Renal cortex interstitium (tissue), 11 donors: ENCODE measurements at regions not wholly inside any gene's neighbourhood (a gene's known extent, or its start where the extent isn't known, plus 50 kb on each side); places are given as distances from the start of the nearest gene placed in this dataset.
A peak's percentile ranks its signal among the peaks of the same experiment; 100 is the strongest.
"Not testable (repeated sequence)": the region's sequence is repeated elsewhere in the genome, so short reads cannot be mapped to it uniquely, and the experiment has no call there.

ENCODE experiments used
- DNase-seq, 11 donors: peaks; one replicate each; pipeline ENCODE4 v3.0.0-alpha.2; 2013; ENCODE audit warnings: low read depth in 9 of 11, low spot score in 4 of 11; ENCODE audit errors: extremely low read depth in 1 of 11

DNA sequence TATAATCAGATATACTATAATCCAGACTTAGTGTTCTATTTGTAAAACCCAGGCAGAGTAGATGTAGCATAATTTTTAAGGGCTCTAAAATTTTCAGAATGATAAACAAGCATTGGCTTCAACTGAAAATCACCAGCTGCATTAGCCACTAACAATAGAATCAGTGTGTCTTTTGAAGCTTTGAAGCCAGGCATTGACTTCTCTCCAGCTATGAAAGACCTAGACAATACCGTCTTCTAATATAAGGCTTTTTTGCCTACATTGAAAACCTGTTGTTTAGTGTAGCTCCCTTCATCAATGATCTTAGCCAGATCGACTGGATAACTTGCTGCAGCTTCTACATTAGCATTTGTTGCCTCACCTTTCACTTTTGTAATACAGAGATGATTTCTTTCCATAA, 1877.3 kb upstream of the ACO1 start:
- no peak for DNase-seq

DNA sequence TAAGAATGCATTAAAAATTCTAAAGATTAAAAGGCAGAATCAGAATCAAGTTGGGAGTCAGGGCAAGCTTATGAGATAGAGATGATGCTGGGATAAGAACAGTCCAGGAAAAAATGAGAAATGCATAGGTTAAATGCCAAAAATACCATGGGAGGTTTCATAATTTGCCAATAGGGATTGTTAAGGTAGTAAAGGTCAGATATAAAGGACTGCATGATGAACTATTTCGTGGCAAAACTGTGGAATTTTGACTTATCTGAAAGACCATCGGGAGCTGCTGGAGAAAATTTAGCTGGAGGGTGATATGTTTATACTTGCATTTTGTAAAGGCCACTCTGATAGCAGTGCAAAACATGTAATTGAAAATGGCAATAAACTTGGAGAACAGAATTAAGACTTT, 1872.8 kb upstream of the ACO1 start:
- DNase-seq = no peak

DNA sequence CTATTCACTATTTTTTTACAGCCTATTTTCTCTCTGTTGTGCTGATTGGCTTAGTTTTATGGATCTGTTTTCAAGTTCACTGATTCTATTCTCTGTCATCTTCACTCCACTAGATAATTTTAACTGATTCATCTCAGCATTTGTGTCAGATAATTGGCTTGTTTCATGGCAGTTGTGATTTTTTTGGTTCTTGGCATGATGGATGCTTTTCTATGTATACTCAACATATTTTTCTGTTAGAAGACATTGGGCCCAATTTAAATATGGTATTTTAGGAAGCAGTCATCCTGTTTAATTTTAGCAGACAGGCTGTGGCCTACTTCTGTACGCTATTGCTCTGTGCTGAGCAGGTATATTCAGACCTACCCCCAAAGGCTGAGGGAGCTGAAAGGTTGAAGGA, 1865.3 kb upstream of the ACO1 start:
- DNase-seq = no peak

DNA sequence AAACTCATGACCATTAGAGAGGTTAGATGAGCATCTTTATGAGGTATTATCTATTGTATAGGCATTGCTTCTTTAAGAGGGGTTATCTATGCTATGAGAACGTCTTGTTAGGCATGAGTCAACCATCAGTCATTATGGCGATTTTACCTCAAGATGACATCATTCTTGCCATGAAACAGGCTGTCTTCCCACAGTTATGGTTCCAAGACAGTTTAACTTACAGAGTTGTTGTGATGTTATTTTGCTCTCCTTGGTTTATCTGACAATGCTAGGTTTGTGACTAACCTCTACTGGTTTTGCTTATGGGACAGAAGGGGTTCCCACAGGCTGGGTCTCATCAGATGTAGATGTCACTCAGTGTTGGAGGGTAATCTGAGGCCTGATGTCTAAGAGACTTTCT, 1864.7 kb upstream of the ACO1 start:
- no peak for DNase-seq

DNA sequence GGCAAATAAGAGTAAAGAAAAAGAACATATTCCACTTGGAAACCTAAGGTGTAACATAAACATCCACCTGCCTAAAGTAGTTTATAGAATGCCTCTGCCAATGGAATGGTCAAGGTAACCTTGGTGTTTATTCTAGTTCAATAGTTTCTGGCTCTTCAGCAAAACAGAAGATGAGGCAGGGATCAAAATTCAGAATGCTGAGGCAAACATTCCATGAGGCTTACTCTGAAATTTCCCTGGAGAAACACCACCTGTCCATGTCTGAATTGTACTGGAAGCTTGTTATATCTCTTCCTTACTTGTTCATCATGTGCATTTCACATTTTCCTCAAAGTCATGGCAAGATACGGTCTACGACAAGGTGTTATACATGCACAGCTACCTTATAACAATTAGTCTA, 1862.4 kb upstream of the ACO1 start:
- DNase-seq = no peak

DNA sequence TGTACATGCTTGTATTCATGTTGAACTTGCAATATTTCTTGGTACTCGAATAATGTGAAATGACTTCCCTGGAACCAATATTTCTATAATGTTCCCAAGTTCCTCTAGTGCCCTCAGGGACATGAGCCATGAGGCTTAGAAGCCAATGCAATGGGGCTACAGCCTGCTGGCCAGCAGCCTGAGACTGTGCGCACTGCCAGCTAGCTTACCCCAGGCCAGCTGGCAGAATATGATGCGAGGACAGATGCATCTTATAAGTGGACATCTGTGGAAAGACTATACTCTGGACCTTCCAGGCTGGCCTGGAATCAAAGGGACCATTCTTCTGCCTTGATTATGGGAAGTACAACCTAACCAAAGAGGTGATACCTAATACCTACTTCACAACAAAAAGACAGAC, 1862.0 kb upstream of the ACO1 start:
- DNase-seq = no peak

DNA sequence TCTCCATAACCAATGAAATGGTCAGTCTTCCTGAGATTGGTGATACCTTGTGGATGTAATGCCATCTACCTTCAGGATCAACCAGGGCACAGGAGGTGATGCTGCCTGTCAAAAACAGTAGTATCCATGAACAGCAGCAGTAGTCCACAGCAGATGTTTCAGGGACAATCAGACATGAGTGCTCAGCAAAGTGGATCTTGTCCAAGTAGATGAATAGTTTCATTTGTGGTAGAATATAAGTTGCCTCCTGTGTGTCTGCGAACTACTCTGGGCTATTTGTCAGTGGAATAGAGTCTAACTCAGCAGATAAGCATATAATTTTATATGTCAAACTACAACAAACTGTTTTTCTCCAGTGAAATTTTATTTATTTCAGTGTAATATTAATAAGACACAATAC, 1860.1 kb upstream of the ACO1 start:
- DNase-seq = no peak

DNA sequence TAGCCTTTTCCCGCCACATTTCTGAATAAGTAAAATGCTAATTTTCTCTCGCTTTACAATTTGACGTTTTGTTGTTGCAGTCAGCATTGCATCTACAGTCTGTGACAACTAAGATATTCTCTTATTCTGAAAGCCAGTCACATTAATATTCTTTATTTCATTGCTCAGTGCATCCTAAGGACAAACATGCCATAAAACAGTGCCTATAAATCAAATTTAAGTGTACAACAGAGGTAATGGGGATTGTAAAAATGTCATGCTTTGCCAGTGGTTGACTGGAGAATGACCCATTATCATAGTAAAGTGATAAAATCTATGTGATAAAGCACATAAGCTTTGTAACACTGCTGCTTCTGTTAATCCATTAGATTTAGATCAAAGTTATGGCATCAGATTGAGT, 1850.0 kb upstream of the ACO1 start:
- DNase-seq = no peak

DNA sequence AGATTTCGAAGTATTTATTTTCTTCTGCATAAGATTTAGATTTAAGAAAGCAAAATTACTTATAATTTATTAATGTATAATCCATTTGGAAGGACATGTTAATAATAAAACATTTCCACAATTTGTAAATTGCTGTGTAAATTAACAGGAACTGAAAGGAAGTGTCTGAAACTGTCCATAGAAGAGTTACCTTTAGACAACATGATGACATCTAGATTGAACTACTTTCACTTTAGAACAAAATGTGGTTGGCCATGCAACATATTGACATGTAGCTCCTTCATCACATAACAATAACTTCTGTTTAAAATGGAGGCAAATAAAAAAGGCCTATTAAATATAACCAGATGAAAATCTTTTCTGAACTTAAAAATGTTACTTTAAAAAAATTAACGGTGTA, 1849.5 kb upstream of the ACO1 start:
- no peak for DNase-seq

DNA sequence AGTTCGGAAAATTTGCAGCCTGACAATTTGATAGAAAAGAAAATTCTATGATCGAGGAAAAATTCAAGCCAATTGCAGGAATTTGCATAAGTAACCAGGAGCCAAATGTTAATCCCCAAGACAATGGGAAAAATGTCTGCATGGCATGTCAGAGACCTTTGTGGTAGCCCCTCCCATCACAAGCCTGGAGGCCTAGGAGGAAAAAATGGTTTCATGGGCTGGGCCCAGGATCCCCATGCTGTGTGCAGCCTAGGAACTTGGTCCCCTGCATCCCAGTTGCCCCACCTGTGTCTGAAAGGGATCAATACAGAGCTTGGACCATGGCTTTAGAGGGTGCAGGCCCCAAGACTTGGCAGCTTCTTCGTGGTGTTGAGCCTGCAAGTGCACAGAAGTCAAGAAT, 1847.9 kb upstream of the ACO1 start:
- no peak for DNase-seq

DNA sequence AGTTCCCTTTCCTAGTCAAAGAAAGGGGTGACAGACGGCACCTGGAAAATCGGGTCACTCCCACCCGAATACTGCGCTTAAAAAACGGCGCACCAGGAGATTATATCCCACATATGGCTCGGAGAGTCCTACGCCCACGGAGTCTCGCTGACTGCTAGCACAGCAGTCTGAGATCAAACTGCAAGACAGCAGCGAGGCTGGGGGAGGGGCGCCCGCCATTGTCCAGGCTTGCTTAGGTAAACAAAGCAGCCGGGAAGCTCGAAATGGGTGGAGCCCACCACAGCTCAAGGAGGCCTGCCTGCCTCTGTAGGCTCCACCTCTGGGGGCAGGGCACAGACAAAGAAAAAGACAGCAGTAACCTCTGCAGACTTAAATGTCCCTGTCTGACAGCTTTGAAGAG, 1844.7 kb upstream of the ACO1 start:
- not testable (repeated sequence) for DNase-seq

DNA sequence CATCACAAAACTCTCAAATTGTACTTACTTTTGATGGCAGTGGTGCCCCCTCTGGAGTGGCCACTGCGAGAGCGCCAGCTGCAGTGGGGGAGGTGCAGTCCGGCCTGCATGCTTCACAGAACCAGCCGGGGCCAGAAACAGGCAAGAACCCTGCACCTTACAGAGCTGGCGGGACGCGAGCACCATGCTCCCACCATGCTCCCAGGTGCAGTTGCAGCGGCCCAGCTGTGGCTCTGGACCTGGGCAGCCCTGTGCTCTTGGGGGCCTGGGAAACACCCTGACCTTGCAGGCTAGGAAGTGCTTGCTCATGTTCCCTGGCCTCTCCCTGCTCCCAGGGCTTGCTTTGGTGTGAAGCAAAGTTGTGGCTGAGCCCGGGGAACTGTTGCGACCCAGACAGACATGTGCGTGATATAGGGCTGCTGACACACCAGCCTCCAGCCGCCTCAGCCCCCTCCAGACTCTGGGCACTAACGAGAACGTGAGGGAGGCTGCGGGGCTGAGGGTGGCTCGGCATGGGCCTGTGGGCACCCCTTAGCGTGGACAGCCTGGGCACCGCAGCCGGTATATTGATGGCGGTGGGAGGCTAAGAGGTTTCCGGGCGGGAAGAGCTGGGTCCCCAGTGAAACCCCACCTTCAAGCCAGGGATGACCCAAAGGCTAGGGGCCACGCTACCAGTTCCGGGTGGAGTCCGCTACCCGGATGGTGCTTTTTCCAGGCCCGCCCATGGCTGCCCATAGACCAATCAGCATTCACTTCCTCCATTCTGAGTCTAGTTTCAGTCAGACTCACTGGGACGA, 1809.9 kb upstream of the ACO1 start:
- no peak for DNase-seq

DNA sequence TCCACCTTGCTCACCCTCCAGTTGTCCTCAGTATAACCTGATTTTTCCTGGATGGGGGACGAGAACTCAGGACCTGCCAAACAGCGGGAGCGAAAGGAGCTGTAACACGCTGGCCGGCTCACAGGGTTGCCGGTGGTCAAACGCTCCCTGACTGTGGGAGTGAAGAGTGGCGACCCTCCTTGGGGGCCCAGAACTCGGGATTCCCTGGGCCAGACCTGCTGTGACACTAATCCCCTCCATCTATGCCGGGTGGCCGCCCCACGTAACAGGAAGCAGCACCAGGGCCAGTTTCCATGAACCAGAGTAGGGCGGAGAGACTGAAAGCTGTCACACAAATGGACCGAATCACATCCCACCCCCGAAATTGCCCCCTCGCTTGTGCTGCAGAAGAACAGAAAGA, 1809.2 kb upstream of the ACO1 start:
- DNase-seq = no peak

DNA sequence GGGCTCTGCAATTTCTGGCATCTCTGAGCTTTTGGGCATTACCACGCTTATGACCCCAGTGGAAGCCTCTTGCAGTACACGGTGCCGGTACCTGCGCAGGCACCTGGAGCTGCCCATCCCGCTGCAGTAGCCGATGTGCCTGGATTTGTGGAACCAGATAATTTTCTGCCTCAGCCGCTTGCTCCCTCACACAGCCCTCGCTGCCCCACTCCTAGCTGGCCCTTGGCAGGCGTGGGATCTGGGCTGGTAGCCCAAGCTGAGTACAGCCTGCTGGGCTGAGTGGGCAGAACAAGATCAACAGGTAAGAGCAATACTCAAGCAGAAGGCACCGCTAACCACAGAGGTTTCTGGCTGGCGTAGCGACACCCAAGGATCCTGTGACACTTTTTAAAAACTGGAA, 1808.8 kb upstream of the ACO1 start:
- DNase-seq = no peak

DNA sequence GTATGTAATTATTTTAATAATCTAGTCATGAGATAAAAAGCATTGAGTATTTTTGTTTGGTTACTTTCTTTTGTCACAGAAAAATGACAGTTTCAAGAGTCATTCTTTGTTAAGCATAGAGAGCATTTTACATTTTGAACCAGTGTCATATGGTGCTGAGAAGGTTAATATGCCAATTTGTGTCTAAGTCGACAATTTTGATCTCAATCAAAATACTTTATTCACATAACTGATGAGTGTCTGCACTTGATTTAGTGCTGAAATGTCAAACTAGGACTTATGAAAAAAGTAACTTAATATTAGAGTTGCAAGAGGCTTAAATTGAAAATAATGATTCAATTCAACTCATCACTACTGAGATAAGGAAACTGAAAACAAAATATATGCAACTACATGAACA, 1804.6 kb upstream of the ACO1 start:
- DNase-seq = no peak

DNA sequence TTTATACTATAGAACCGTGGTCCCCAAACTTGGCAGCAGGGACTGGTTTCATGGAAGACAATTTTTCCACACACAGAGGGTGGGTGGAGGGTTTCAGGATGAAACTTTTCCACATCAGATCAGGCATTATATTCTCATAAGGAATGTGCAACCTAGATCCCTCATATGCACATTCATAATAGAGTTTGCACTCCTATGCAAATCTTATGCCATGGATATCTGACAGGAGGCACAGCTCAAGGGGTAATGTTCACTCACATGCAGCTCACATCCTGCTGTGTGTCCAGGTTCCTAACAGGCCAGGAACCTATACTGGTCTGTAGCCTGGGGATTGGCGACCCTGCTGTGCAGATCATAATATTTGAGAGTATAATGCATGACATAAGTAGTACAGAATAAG, 1802.2 kb upstream of the ACO1 start:
- DNase-seq = no peak

DNA sequence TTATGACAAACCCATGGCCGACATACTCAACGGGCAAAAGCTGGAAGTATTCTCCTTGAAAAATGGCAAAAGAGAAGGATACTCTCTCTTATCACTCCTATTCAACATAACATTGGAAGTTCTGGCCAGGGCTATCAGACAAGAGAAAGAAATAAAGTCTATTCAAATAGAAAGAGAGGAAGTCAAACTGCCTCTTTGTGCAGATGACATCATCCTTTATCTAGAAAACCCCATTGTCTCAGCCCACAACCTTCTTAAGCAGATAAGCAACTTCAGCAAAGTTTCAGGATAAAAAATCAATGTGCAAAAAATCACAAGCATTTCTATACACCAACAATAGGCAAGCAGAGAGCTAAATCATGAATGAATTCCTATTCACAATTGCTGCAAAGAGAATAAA, 1799.9 kb upstream of the ACO1 start:
- DNase-seq = no peak

DNA sequence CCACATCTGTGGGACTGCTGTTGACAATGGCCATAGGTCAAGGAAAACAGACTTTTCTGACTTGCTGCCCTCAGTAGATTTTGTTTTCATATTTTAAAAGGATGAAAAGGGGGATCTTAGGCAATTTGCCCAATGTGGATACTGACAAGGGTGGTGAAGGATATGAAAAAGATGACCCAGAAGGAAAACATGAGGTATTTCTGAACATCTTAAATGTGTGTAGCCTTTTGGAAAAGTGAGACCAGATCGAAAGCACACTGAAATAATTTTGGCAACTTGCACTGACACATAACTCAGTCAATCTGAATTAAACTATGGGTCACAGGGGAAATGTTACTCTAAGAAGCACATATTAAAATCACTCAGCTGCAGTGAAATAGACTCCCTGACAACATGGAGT, 1793.0 kb upstream of the ACO1 start:
- DNase-seq = peak in 2 of 11 donors; percentile 9 to 25

DNA sequence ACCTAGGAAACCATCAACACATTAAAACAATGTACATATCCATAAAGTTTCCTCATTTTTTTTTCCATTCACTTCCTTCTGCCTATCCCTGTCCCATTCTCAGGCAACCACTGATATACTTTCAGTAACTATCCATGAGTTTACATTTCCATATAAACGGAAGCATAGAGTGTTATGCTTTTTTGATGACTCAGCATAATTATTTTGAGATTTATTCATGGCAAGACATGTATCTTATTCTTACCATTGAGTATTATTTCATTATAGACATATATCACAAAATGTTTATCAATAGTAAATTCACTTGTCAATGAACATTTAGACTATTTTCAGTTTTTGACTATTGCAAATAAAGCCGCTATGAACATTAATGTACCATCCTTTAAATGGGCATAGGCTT, 1786.8 kb upstream of the ACO1 start:
- no peak for DNase-seq

DNA sequence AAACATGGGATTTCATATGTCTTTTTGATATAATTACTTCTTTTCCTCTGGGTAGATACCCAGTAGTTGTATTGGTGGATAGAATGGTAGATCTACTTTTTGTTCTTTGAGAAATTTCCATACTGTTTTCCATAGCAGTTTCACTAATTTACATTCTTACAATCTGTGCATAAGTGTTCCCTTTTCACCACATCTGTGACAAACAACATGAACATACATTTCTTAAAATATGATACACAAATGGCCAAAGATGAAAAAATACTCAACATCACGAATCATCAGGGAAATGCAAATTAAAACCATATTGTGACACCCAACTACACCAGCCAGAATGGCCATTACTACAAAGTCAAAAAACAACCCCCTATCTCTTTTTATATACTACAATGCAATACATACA, 1778.5 kb upstream of the ACO1 start:
- DNase-seq = no peak

DNA sequence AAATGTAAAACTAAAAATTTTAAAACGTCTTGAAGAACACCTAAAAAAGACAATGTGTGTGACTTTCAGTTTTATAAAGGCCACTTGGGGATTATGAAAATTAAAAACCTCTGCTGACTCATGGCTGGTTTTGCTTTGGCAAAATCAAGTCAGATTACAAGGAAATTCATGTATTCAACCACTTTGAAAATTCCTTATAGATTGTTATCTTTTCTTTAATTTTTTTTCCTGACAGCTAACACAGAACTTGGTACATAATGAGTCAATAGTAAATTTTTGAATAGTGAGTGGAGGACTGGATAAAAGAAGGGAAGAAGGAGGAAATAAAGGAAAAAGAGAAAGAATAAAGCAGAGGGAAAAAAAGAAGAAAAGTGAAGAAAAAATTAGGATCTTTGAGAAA, 1774.7 kb upstream of the ACO1 start:
- DNase-seq = no peak

DNA sequence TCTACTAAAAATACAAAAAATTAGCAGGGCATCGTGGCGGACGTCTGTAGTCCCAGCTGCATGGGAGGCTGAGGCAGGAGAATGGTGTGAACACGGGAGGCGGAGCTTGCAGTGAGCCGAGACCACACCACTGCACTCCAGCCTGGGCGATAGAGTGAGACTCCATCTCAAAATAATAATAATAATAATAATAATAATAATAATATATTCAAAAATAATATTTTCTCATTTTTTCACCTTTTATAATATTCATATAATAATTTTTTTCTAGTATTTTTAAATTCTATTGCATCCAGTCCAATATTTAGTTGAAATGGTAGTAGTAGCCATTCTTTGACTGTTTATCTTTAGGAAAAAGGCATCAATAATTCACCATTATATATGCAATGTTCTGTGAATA, 1767.7 kb upstream of the ACO1 start:
- not testable (repeated sequence) for DNase-seq
